ENCODE measurements at regions not wholly inside any gene's neighbourhood (a gene's known extent, or its start where the extent isn't known, plus 50 kb on each side); places are given as distances from the start of the nearest gene placed in this dataset.
"Not testable (repeated sequence)": the region's sequence is repeated elsewhere in the genome, so short reads cannot be mapped to it uniquely, and the experiment has no call there.

- DNase-seq = no peak
Measured at GRCh38 chr6:109255087-109255486, 127.2 kb downstream of the CD164 start.

GRCh38 chr6:109253366-109253765 lies 128.9 kb downstream of the CD164 start:
- DNase-seq = no peak

DNA sequence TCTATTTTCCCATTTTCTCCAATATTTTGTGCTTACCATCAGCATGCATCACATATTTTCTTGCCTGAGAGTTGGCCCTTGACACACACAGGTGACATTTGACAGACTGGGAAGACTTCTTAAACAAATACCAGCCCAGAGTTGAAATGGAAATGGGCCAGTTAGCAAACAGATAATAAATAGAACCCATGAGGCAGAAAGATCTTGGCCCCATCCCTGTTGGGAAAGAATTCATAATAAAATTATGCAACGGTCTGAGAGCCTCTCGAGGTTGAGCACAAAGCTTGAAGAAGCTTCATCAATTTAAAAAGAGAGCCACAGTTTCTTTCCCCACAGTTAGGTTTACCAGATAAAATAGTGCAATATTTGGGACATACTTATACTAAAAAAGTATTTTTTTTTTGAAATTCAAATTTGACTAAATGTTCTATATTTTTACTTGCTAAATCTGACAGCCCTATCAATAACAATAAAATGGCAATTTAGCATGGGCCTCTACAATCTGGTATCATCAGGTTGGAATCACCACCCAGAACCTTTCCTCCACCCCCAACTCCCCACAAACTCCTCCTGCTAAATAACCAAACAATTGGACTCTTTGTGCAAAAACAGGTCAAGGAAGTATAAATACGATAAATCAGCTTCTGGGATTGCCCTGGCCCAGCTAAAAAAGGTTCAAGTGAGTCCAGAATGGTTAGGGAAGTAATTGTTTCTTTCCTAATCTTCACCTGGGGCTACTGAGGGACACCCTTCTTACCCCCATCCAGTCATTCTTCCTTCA lies 129.8 kb downstream of the CD164 start:
- no peak for DNase-seq

DNA sequence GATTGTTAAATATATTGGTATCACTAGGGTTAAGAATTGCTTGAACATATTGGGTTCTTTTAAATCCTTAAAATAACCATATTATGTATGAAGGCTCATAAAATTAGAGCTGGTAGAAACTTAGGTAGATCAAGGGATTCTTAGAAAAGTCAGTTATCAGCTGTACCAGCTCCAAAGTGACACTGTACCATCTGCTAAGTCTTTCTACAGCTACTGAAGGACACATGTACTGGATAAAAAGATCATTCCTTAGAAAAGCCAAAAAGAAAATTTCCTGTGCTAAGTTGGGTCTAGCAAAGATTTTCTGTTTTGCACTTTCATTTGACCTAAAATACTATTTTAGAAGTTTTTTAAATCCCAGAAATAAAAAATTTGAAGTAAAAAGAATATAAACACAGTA lies 130.4 kb downstream of the CD164 start:
- DNase-seq = no peak

DNA sequence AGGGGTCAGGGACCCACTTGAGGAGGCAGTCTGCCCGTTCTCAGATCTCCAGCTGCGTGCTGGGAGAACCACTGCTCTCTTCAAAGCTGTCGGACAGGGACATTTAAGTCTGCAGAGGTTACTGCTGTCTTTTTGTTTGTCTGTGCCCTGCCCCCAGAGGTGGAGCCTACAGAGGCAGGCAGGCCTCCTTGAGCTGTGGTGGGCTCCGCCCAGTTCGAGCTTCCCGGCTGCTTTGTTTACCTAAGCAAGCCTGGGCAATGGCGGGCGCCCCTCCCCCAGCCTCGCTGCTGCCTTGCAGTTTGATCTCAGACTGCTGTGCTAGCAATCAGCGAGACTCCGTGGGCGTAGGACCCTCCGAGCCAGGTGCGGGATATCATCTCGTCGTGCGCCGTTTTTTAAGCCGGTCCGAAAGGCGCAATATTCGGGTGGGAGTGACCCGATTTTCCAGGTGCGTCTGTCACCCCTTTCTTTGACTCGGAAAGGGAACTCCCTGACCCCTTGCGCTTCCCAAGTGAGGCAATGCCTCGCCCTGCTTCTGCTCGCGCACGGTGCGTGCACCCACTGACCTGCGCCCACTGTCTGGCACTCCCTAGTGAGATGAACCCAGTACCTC lies 131.6 kb downstream of the CD164 start:
- not testable (repeated sequence) for DNase-seq

DNA sequence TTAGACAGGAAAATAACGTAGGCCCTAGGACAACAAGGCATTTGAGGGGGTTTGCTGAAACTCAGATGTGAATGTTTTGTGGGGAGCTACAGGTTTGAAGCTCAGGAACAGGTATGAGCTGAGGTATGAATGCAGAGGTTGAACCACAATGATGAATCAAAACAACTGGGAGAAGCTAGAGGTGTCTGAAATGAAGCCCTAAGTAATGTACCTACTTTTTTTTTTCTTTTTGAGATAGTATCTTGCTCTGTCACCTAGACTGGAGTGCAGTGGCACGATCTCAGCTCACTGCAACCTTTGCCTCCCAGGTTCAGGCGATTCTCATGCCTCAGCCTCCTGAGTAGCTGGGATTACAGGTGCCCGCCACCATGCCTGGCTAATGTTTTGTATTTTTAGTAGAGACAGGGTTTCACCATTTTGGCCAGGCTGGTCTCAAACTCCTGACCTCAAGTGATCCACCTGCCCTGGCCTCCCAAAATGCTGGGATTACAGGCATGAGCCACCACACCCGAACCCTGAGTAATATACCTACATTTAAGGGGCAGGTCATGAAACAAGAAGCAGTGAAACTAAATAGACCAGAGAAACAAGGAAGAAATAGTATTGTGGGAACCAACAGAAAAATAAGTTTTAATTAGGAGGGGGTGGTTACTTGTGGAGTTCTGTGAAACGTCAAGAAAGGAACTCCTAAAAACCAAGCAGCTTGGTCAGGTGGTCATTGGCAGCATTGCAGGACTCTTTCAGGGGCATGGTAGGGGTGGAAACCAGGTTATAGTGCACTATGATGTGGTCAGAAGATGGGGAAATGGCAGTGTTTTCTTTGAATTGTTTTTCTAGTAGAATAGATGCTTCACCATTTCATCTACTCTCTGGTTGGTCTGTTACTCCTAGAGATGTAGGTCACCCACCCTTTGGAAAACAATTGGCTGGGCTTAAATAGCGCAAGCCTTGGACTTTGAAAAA lies 138.1 kb downstream of the CD164 start:
- DNase-seq = no peak

DNA sequence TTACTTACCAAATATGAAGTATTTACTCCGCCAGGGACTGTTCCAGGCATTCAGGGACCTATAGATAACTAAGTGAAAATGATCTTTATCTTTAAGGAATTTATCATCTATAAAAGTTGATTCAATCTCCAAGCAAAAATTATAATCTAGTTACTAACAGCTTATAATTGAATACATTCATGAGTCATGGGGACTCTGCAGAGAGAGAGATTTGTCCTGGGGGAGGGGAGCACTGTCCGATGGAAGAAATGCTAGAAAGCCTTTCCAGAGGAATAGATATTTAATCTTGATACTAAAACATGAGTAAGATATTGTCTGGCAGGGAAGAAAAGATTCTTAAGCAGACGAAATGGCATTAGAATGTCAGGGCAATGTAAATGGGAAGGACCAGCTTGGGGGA lies 139.3 kb downstream of the CD164 start:
- no peak for DNase-seq

DNA sequence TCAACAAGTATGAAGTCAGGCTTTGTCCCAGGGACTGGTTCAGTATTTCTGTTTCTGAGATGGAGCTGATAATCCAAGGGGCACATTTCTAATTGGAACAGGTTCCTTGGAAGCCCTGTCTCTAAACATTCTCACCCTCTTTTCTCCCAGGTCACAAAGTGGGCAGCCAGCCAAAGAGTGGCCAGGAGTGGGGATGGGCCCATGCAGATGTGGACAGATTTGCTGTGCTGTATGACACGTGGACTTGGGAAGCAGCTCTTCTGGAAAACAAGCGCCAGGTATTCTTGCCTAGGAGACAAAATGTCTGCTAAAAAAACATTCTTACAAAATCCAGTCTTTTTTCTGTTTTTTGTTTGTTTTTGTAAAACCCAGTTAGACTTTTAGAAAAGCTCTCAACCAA lies 140.2 kb downstream of the CD164 start:
- no peak for DNase-seq

DNA sequence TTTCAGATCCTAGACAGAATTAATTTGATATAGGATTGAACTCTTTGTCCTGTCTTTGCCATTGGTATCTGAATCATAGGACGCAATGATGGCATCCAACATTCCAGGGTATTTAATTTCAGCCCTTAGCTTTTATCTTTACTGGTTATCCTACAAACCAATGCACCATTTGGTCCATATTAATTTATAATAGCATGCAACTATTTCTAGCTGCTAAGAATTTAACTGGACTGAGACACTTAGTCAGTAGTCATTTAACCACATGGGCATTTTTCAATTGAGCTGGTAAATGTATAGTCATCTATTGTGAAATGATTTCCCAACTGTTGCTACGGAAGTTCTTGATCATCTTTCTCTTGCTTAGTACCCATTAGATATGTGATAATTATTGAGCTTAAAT lies 141.1 kb downstream of the CD164 start:
- DNase-seq = no peak

- no peak for DNase-seq
Measured at GRCh38 chr6:109240370-109241084, 141.7 kb downstream of the CD164 start.

DNA sequence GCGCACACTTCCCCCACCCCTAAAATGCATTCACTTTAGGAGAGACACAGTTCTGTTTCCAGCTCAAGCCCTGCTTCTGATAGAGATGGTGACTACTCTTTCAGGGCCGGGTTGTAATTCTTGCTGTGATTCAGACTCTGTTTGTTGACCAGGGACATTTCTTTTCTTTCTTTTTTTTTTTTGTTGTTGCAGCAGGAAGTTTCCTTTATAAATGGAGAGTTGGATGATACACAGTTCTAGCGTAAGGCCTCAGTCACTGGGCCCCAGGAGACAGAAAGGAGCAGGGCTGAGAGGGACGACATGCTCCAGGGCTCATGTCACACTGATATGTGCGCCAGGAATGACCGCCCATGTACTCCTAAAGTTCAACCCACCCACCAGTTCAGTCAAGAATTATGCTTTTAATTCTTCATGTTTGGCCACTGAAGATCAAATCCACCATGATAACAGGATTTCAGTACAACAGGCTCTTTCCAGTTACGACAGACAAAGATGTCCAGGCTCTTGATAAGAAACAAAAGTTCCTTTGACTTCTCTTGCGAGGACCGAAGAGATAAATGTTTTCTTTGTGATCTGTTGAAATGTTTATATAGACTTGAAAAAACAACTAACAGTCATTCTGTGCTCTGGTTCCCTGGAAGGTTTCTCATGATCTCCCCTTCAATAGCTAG lies 142.5 kb downstream of the CD164 start:
- peak in 1 of 51 donors; percentile 7 for DNase-seq

GRCh38 chr6:109239160-109239559 lies 143.1 kb downstream of the CD164 start:
- DNase-seq = no peak

- DNase-seq = no peak
Measured at GRCh38 chr6:109238396-109238795, 143.1 kb downstream of the CEP57L1 start.

DNA sequence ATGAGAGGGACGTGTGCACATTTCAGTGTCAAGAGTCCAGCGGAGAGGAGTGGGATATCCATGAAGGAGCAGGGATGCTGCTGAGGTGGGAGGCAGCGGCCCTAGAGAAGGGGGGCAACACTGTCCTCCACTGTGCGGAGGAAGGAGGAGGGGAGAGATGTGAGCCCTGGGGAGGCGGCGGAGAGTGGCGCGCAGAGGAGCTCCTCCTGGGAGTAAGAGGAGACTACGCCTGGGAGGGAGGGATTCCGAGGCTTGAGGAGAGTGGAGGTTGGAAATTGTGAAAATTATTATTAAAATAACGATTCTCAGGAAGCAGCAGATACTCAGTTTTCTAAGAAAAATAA lies 142.7 kb downstream of the CEP57L1 start:
- DNase-seq = no peak

GRCh38 chr6:109237077-109237985 lies 142.0 kb downstream of the CEP57L1 start:
- no peak for DNase-seq

DNA sequence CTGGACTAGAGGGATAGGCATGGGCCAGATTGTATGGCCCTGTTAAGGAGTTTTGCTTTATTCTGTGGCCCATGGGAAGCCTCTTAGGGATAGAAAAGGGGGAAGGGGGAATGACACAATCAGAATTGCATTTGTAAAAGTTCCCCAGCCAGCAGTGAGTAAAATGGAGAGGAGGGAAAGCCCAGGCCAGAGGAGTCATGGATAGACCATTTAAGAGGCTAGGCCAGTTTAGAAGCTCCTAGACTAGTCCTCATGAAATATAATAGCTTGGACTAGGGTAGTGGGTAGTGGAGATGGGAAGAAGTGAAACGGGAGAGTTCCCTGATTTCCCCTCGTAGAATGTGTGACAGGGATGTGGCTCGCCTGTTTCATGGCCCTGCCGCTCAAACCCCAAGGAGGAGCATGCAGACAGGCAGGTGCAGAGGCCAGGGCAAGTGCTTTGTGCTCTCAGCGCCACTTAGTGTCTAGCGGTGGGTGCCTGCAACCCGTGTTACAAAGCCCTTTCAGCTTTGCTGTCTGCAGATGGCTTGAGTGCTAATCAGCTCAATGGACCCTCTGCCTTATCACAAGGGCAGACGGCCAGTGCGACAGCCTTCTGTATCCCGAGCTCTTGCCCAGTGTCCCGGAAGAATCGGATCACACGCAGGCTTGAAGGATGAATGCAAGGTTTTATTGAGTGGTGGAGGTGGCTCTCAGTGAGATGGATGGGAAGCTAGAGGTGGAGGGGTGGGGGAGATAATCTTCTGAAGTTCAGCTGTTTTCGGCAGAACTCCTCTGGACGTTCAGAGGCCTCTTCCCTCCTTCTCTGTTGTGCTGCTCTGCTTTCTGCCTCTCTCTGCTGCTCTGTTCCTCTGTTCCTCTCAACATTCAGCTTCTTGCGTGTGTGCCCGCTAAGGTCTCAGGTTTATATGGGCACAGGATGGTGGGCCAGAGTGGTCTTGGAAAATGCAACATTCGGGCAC lies 141.1 kb downstream of the CEP57L1 start:
- peak in 23 of 51 donors; percentile 3 to 65 (median 20) for DNase-seq

GRCh38 chr6:109235481-109236038 lies 140.3 kb downstream of the CEP57L1 start:
- DNase-seq = no peak

- no peak for DNase-seq
Measured at GRCh38 chr6:109230453-109230852, 135.1 kb downstream of the CEP57L1 start.
